H1 (cell line): ENCODE measurements at regions not wholly inside any gene's neighbourhood (a gene's known extent, or its start where the extent isn't known, plus 50 kb on each side); places are given as distances from the start of the nearest gene placed in this dataset.

ENCODE experiments used
- CTCF ChIP-seq, 3 experiments: IDR thresholded peaks; 1 replicate in 2 of 3; 2 replicates in 1 of 3; pipeline versions ENCODE4 v1.5.1 to v1.6.1; 2011; ENCODE audit warnings: low read length in 3 of 3, mild to moderate bottlenecking in 3 of 3, inconsistent platforms in 2 of 3, low read depth in 1 of 3, moderate library complexity in 1 of 3; ENCODE audit not compliant: insufficient read depth in 1 of 3; ENCODE audit errors: control extremely low read depth in 1 of 3
- EZH2 ChIP-seq: fragments of 200-600 bp; sonication (generic); IDR thresholded peaks from 2 replicates; pipeline ENCODE4 v1.7.1; 2012; ENCODE audit warnings: low read depth, mild to moderate bottlenecking, moderate library complexity, low read length, inconsistent platforms; ENCODE audit not compliant: severe bottlenecking
- GTF2F1 ChIP-seq: IDR thresholded peaks from 2 replicates; pipeline ENCODE4 v1.6.1; 2012; ENCODE audit warnings: low read depth, low read length, improper control_type of control experiment, borderline replicate concordance
- KDM1A ChIP-seq: fragments of 200-600, 300-600 bp; sonication (generic); IDR thresholded peaks from 2 replicates; pipeline ENCODE4 v1.7.1; 2016; ENCODE audit warnings: mild to moderate bottlenecking, low read length, borderline replicate concordance
- RFX5 ChIP-seq: IDR thresholded peaks from 2 replicates; pipeline ENCODE4 v1.6.1; 2011; ENCODE audit warnings: low read depth, low read length, improper control_type of control experiment, borderline replicate concordance

GRCh38 chr14:101441710-101442109 is 119.6 kb upstream of the DIO3 start:
- TF ChIP-seq GTF2F1 (no peak), CTCF (IDR thresholded peaks at IDR 0.05; ENCODE audit: control extremely low read depth in 1 of 3, insufficient read depth in 1 of 3, low read depth in 1 of 3, low read length in 3 of 3) (no peak), KDM1A (no peak), RFX5 (no peak), EZH2 (no peak)
